Neural cell (in vitro differentiated cells): ENCODE measurements at regions not wholly inside any gene's neighbourhood (a gene's known extent, or its start where the extent isn't known, plus 50 kb on each side); places are given as distances from the start of the nearest gene placed in this dataset.
A peak's percentile ranks its signal among the peaks of the same experiment; 100 is the strongest.

Source experiments
- H2AFZ ChIP-seq: fragments of 200-600, 300-800 bp; sonication (generic), shearing (Covaris generic); 2 replicates; pipeline ENCODE4 v1.6.0; 2014; ENCODE audit warnings: low read depth, mild to moderate bottlenecking, antibody characterized with exemption, low read length, moderate library complexity
- H3F3A ChIP-seq: fragments of 200-600 bp; shearing (Covaris generic); 2 replicates; pipeline ENCODE4 v1.6.1; 2016; ENCODE audit warnings: mild to moderate bottlenecking, moderate library complexity, mixed read lengths, antibody characterized with exemption, low read length; ENCODE audit not compliant: insufficient read depth, poor library complexity, severe bottlenecking
- H3K27ac ChIP-seq: fragments of 200-600, 300-800 bp; sonication (generic), shearing (Covaris generic); 2 replicates; pipeline ENCODE4 v1.5.1; 2014; ENCODE audit warnings: mild to moderate bottlenecking, low read length, moderate library complexity
- H3K27me3 ChIP-seq: fragments of 300-800, 200-600 bp; sonication (generic), shearing (Covaris generic); 2 replicates; pipeline ENCODE4 v1.6.0; 2014; ENCODE audit warnings: mild to moderate bottlenecking, low read depth, low read length, moderate library complexity; ENCODE audit not compliant: insufficient read depth
- H3K36me3 ChIP-seq: fragments of 300-800, 200-600 bp; sonication (generic), shearing (Covaris generic); 2 replicates; pipeline ENCODE4 v1.5.1; 2014; ENCODE audit warnings: mild to moderate bottlenecking, antibody characterized with exemption, low read length, moderate library complexity; ENCODE audit not compliant: insufficient read depth
- H3K4me2 ChIP-seq: fragments of 300-800, 200-600 bp; sonication (generic), shearing (Covaris generic); 2 replicates; pipeline ENCODE4 v1.6.0; 2014; ENCODE audit warnings: mild to moderate bottlenecking, low read length
- H3K4me3 ChIP-seq: fragments of 300-800, 200-600 bp; sonication (generic), shearing (Covaris generic); 2 replicates; pipeline ENCODE4 v1.5.1; 2014; ENCODE audit warnings: mild to moderate bottlenecking, low read length, moderate library complexity
- H3K79me2 ChIP-seq: fragments of 200-600 bp; shearing (Covaris generic); replicated peaks from 2 replicates; pipeline ENCODE4 v1.6.0; 2014; ENCODE audit warnings: mild to moderate bottlenecking, low read length, moderate library complexity; ENCODE audit not compliant: insufficient read depth
- H3K9ac ChIP-seq: fragments of 300-800, 200-600 bp; sonication (generic), shearing (Covaris generic); 2 replicates; pipeline ENCODE4 v1.6.1; 2016; ENCODE audit warnings: mild to moderate bottlenecking, low read length, mixed read lengths
- H3K9me2 ChIP-seq: fragments of 200-600 bp; shearing (Covaris generic); 2 replicates; pipeline ENCODE4 v1.6.1; 2016; ENCODE audit warnings: mild to moderate bottlenecking, low read length, mixed read lengths; ENCODE audit not compliant: insufficient read depth
- H3K9me3 ChIP-seq: fragments of 200-600, 300-800 bp; sonication (generic), shearing (Covaris generic); 2 replicates; pipeline ENCODE4 v1.6.1; 2016; ENCODE audit warnings: mild to moderate bottlenecking, mixed run types, low read length, moderate library complexity, mixed read lengths
- H4K20me1 ChIP-seq: fragments of 200-600 bp; shearing (Covaris generic); 2 replicates; pipeline ENCODE4 v1.6.1; 2016; ENCODE audit warnings: mild to moderate bottlenecking, mixed run types; ENCODE audit not compliant: insufficient read depth
- EP300 ChIP-seq: fragments of 450-650 bp; conservative IDR thresholded peaks from 2 replicates; pipeline ENCODE4 v1.6.1; 2014; ENCODE audit warnings: antibody characterized with exemption, mild to moderate bottlenecking, moderate library complexity; ENCODE audit not compliant: poor library complexity, severe bottlenecking
- EZH2 ChIP-seq: fragments of 200-600, 300-800 bp; shearing (Covaris generic), sonication (generic); IDR thresholded peaks from 2 replicates; pipeline ENCODE4 v1.6.1; 2014; ENCODE audit warnings: antibody characterized with exemption, low read length, borderline replicate concordance, mild to moderate bottlenecking; ENCODE audit not compliant: insufficient read depth, poor library complexity, severe bottlenecking
- MXI1 ChIP-seq: fragments of 450-650 bp; conservative IDR thresholded peaks from 2 replicates; pipeline ENCODE4 v1.6.1; 2014; ENCODE audit warnings: antibody characterized with exemption, mild to moderate bottlenecking; ENCODE audit not compliant: poor library complexity, severe bottlenecking
- POLR2AphosphoS5 ChIP-seq: IDR thresholded peaks from 2 replicates; pipeline ENCODE4 v1.6.1; 2012
- RAD21 ChIP-seq: fragments of 450-650 bp; conservative IDR thresholded peaks from 2 replicates; pipeline ENCODE4 v1.6.1; 2014; ENCODE audit warnings: antibody characterized with exemption, mild to moderate bottlenecking, moderate library complexity
- SMC3 ChIP-seq: fragments of 450-650 bp; conservative IDR thresholded peaks from 2 replicates; pipeline ENCODE4 v1.6.1; 2014; ENCODE audit warnings: antibody characterized with exemption, mild to moderate bottlenecking, moderate library complexity; ENCODE audit not compliant: poor library complexity
- TAF1 ChIP-seq: IDR thresholded peaks from 2 replicates; pipeline ENCODE4 v1.6.1; 2012; ENCODE audit warnings: low read depth
- TF ChIP-seq, protein P1 (sequence below): IDR thresholded peaks from 2 replicates; pipeline ENCODE4 v1.6.1; 2012; ENCODE audit warnings: borderline replicate concordance
- TF ChIP-seq, protein P2 (sequence below): fragments of 450-650 bp; IDR thresholded peaks from 2 replicates; pipeline ENCODE4 v1.5.1; 2014; ENCODE audit warnings: antibody characterized with exemption, mild to moderate bottlenecking, moderate library complexity; ENCODE audit not compliant: poor library complexity, severe bottlenecking

- H3K27ac ChIP-seq, result peak overlapping the region; percentile 98
Measured at GRCh38 chr10:91033324-91033950, 112.5 kb upstream of the ANKRD1 start.

DNA sequence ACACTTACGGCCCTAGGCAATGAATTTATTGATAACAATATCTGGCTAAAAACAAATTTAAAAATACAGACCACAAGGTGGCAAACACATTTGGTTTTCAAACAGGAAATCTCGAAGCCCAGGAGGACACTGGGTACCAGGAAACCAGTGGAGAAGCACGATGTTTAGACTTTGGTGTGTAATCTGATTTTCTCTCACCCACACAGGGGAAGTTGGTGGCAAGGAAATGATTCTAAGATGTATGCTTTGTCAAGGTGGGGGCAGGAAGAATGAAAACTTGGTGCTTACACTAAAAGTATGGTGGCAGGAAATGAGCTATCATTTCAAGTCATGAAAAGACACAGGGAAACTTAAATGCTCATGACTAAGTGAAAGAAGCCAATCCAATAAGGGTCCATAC lies 113.2 kb upstream of the ANKRD1 start:
- H3K4me2 ChIP-seq, result peak overlapping the region; percentile 62
- H3K9me2 ChIP-seq, result no peaks in the 10 kb centered on the region
- no peaks in the 10 kb centered on the region for H3K79me2 ChIP-seq
- H3K9me3 ChIP-seq, result no peaks in the 10 kb centered on the region
- H3K4me3 ChIP-seq, result peak overlapping the region; percentile 58
- H3K36me3 ChIP-seq, result no peaks in the 10 kb centered on the region
- H4K20me1 ChIP-seq, result no peaks in the 10 kb centered on the region
- no peak overlapping the region for H2AFZ ChIP-seq
- no peaks in the 10 kb centered on the region for H3F3A ChIP-seq
- peak; percentile 6 for TF ChIP-seq MXI1
- TF ChIP-seq RAD21, result no peak
- peak overlapping the region; percentile 77 for H3K9ac ChIP-seq
- H3K27ac ChIP-seq, result peak overlapping the region; percentile 98
- H3K27me3 ChIP-seq, result no peaks in the 10 kb centered on the region

More at GRCh38 chr10:91033324-91033950, 112.5 kb upstream of the ANKRD1 start:
- Histone ChIP-seq H3K9ac (peak overlapping the region; percentile 77), H3K27me3 (no peaks in the 10 kb centered on the region), H3K9me3 (no peaks in the 10 kb centered on the region), H3K36me3 (no peaks in the 10 kb centered on the region), H3K4me3 (peak overlapping the region; percentile 58), H3K4me2 (peak overlapping the region; percentile 62), H3K9me2 (no peaks in the 10 kb centered on the region), H3K79me2 (no peaks in the 10 kb centered on the region), H4K20me1 (no peaks in the 10 kb centered on the region), H3F3A (no peaks in the 10 kb centered on the region), H2AFZ (peak overlapping the region; percentile 30)
- TF ChIP-seq, protein P1, sequence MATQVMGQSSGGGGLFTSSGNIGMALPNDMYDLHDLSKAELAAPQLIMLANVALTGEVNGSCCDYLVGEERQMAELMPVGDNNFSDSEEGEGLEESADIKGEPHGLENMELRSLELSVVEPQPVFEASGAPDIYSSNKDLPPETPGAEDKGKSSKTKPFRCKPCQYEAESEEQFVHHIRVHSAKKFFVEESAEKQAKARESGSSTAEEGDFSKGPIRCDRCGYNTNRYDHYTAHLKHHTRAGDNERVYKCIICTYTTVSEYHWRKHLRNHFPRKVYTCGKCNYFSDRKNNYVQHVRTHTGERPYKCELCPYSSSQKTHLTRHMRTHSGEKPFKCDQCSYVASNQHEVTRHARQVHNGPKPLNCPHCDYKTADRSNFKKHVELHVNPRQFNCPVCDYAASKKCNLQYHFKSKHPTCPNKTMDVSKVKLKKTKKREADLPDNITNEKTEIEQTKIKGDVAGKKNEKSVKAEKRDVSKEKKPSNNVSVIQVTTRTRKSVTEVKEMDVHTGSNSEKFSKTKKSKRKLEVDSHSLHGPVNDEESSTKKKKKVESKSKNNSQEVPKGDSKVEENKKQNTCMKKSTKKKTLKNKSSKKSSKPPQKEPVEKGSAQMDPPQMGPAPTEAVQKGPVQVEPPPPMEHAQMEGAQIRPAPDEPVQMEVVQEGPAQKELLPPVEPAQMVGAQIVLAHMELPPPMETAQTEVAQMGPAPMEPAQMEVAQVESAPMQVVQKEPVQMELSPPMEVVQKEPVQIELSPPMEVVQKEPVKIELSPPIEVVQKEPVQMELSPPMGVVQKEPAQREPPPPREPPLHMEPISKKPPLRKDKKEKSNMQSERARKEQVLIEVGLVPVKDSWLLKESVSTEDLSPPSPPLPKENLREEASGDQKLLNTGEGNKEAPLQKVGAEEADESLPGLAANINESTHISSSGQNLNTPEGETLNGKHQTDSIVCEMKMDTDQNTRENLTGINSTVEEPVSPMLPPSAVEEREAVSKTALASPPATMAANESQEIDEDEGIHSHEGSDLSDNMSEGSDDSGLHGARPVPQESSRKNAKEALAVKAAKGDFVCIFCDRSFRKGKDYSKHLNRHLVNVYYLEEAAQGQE, result peak; percentile 82
- TF ChIP-seq EP300, result peak; percentile 30
- peak; percentile 84 for TF ChIP-seq POLR2AphosphoS5
- TF ChIP-seq SMC3, result no peak
- TF ChIP-seq EZH2, result no peak
- TF ChIP-seq MXI1, result peak; percentile 44
- TF ChIP-seq, protein P2, sequence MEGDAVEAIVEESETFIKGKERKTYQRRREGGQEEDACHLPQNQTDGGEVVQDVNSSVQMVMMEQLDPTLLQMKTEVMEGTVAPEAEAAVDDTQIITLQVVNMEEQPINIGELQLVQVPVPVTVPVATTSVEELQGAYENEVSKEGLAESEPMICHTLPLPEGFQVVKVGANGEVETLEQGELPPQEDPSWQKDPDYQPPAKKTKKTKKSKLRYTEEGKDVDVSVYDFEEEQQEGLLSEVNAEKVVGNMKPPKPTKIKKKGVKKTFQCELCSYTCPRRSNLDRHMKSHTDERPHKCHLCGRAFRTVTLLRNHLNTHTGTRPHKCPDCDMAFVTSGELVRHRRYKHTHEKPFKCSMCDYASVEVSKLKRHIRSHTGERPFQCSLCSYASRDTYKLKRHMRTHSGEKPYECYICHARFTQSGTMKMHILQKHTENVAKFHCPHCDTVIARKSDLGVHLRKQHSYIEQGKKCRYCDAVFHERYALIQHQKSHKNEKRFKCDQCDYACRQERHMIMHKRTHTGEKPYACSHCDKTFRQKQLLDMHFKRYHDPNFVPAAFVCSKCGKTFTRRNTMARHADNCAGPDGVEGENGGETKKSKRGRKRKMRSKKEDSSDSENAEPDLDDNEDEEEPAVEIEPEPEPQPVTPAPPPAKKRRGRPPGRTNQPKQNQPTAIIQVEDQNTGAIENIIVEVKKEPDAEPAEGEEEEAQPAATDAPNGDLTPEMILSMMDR, result no peak
- TF ChIP-seq RAD21, result no peak
- peak; percentile 50 for TF ChIP-seq TAF1
